Breast epithelium (tissue), 3 donors: ENCODE measurements at regions not wholly inside any gene's neighbourhood (a gene's known extent, or its start where the extent isn't known, plus 50 kb on each side); places are given as distances from the start of the nearest gene placed in this dataset.

Source experiments
- POLR2A ChIP-seq: fragments of 450-650 bp; IDR thresholded peaks from one replicate; pipeline ENCODE4 v1.6.1; 2016; ENCODE audit warnings: antibody characterized with exemption, mild to moderate bottlenecking, moderate library complexity
- POLR2AphosphoS5 ChIP-seq, 3 donors: sonication (generic); formaldehyde crosslinking; IDR thresholded peaks; one replicate each; pipeline ENCODE4 v1.6.1; 2017; ENCODE audit warnings: antibody characterized with exemption in 3 of 3
- TF ChIP-seq, protein P1 (sequence below), 3 donors: fragments of 450-650 bp; IDR thresholded peaks; one replicate each; pipeline ENCODE4 v1.5.1; 2016 to 2017; ENCODE audit warnings: antibody characterized with exemption in 3 of 3, mild to moderate bottlenecking in 3 of 3, moderate library complexity in 3 of 3

DNA sequence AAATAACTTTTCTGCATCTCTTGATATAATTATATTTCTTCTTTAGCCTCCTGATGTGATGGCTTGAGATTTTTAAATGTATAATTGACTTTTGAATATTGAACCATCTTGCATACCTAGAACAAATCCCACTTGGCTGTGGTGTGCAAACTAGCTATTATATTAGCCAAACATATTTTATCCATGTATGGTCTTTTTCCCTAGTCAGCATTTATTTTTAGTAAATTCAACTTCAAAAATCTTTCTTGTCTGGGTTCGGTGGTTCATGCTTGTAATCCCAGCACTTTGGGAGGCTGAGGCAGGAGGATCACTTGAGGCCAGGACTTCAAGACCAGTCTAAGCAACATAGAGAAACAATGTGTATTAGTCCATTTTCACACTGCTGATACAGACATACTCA, 386.6 kb upstream of the VWC2 start:
- TF ChIP-seq, protein P1, sequence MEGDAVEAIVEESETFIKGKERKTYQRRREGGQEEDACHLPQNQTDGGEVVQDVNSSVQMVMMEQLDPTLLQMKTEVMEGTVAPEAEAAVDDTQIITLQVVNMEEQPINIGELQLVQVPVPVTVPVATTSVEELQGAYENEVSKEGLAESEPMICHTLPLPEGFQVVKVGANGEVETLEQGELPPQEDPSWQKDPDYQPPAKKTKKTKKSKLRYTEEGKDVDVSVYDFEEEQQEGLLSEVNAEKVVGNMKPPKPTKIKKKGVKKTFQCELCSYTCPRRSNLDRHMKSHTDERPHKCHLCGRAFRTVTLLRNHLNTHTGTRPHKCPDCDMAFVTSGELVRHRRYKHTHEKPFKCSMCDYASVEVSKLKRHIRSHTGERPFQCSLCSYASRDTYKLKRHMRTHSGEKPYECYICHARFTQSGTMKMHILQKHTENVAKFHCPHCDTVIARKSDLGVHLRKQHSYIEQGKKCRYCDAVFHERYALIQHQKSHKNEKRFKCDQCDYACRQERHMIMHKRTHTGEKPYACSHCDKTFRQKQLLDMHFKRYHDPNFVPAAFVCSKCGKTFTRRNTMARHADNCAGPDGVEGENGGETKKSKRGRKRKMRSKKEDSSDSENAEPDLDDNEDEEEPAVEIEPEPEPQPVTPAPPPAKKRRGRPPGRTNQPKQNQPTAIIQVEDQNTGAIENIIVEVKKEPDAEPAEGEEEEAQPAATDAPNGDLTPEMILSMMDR (IDR thresholded peaks at IDR 0.05), result no peak
- TF ChIP-seq POLR2A (no peak), POLR2AphosphoS5 (IDR thresholded peaks at IDR 0.05) (no peak)
